Activated CD8-positive, alpha-beta T cell treated with anti-CD3 and anti-CD28 coated beads for 36 hours (primary cell): ENCODE measurements at regions not wholly inside any gene's neighbourhood (a gene's known extent, or its start where the extent isn't known, plus 50 kb on each side); places are given as distances from the start of the nearest gene placed in this dataset.

ENCODE experiments used
- ATAC-seq: fragments of 200-7000 bp; cut with Tn5 transposase; one replicate; pipeline ENCODE4 v1.10.0; 2021; ENCODE audit warnings: mild to moderate bottlenecking, moderate library complexity
- CTCF ChIA-PET: fragments of 350-600 bp; sonication (Branson Sonifier 250); formaldehyde crosslinking; loops from one replicate; lab custom pipeline; 2021; ENCODE audit warnings: antibody characterized with exemption; lab: Charles Lee
- POLR2A ChIA-PET: fragments of 350-600 bp; sonication (Branson Sonifier 250); formaldehyde crosslinking; loops from one replicate; lab custom pipeline; 2021; ENCODE audit warnings: antibody characterized with exemption; lab: Charles Lee
- DNase-seq: peaks from one replicate; pipeline ENCODE4 v3.0.0-alpha.2; 2020
- H3K27ac Mint-ChIP-seq: one replicate; pipeline ENCODE4 v1.8.0; 2021; ENCODE audit warnings: mild to moderate bottlenecking, mixed read lengths
- H3K27me3 Mint-ChIP-seq: one replicate; pipeline ENCODE4 v1.8.0; 2021; ENCODE audit warnings: mixed read lengths
- H3K36me3 Mint-ChIP-seq: one replicate; pipeline ENCODE4 v1.8.0; 2021; ENCODE audit warnings: low read depth, mixed read lengths
- H3K4me1 Mint-ChIP-seq: one replicate; pipeline ENCODE4 v1.8.0; 2021; ENCODE audit warnings: low read depth, mixed read lengths
- H3K4me3 Mint-ChIP-seq: one replicate; pipeline ENCODE4 v1.8.0; 2021; ENCODE audit warnings: mild to moderate bottlenecking, moderate library complexity, mixed read lengths
- H3K9me3 Mint-ChIP-seq: one replicate; pipeline ENCODE4 v1.8.0; 2021; ENCODE audit warnings: mixed read lengths
- intact Hi-C: fragments of 100-400 bp; cut with micrococcal nuclease; formaldehyde crosslinking; loops from one replicate; pipeline ENCODE4 v1.10.0; 2022
- TF ChIP-seq, protein P1 (sequence below): fragments of 200-600 bp; IDR thresholded peaks from one replicate; pipeline ENCODE4 v1.8.0; 2022; ENCODE audit warnings: antibody characterized with exemption, mild to moderate bottlenecking

DNA sequence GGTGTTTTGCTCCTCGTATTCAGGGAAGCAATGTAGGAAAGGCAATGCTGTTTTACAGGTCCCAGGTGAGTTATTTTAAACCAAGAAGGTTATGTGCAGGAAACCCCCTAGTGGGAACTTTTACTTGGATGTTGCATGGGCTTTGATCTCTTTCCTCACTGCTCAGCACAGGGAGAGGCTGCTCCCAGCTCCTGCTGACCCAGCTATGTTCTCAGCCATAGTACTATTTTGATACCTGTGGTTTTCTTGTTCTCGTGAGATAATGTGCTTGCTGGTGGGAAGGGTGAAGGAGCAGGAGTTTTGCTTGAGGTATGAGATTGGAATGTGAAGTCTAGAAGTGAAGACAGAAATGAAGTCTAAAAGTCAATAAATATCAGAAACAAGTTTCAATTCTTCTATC is 265.6 kb upstream of the FBXL7 start:
- DNase-seq (no peak), ATAC-seq (no peak)
- Mint-ChIP-seq H3K4me3 (no peak overlapping the region), H3K4me1 (no peaks in the 10 kb centered on the region), H3K36me3 (no peaks in the 10 kb centered on the region), H3K27me3 (no peaks in the 10 kb centered on the region), H3K9me3 (peaks cover 11% of the 10 kb centered on the region), H3K27ac (no peak overlapping the region)
- intact Hi-C loops: no loop called here
- CTCF ChIA-PET: no interaction called here
- TF ChIP-seq, protein P1, sequence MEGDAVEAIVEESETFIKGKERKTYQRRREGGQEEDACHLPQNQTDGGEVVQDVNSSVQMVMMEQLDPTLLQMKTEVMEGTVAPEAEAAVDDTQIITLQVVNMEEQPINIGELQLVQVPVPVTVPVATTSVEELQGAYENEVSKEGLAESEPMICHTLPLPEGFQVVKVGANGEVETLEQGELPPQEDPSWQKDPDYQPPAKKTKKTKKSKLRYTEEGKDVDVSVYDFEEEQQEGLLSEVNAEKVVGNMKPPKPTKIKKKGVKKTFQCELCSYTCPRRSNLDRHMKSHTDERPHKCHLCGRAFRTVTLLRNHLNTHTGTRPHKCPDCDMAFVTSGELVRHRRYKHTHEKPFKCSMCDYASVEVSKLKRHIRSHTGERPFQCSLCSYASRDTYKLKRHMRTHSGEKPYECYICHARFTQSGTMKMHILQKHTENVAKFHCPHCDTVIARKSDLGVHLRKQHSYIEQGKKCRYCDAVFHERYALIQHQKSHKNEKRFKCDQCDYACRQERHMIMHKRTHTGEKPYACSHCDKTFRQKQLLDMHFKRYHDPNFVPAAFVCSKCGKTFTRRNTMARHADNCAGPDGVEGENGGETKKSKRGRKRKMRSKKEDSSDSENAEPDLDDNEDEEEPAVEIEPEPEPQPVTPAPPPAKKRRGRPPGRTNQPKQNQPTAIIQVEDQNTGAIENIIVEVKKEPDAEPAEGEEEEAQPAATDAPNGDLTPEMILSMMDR: no peak
- POLR2A ChIA-PET: no interaction called here

DNA sequence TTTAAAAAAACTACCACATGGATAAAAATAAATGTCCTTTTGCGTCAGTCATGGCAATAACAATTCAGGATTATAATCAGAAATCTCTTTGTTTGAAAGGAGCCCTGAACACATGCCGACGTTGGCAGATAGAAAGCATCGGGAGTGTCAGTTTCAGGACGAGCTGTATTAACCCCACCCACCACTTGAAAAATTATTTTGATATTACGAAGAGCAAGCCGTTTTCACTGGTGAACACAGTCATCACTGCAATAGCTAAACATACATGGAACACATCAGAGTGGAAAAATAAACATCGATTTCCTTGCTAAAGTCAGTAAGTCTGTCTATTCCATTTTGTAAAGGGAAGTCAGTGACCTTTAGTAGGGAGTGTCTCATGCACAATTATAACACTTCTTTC is 266.4 kb upstream of the FBXL7 start:
- Mint-ChIP-seq H3K36me3 (no peaks in the 10 kb centered on the region), H3K27me3 (no peaks in the 10 kb centered on the region), H3K27ac (no peak overlapping the region), H3K4me3 (no peak overlapping the region), H3K9me3 (peaks cover 8% of the 10 kb centered on the region), H3K4me1 (no peaks in the 10 kb centered on the region)
- ATAC-seq (no peak), DNase-seq (no peak)
- intact Hi-C loops: no loop called here
- TF ChIP-seq, protein P1: no peak
- POLR2A ChIA-PET: no interaction called here
- CTCF ChIA-PET: no interaction called here

DNA sequence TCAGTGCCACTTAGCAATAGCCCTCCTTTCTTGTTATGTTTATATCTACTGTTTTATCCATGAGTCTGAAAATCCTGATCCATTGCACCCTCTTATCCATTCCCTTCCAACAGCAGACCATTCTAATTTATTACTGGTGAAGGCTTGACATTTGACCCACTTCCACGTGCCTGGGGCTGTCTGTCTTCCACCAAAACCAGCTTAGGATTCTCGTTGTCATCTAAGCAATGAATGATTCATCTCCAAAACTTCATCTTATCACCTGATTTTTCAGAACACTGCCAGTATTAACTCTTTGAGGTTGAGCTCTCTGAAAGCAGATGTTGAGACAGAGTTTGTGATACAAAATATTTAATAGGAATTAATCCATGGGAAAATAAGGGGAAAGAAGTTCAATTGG is 277.8 kb upstream of the FBXL7 start:
- no peak for DNase-seq
- ChIA-PET POLR2A (no interaction called here), CTCF (no interaction called here)
- Mint-ChIP-seq H3K36me3 (no peaks in the 10 kb centered on the region), H3K27ac (no peak overlapping the region), H3K4me3 (no peak overlapping the region), H3K9me3 (peaks cover 9% of the 10 kb centered on the region), H3K4me1 (no peaks in the 10 kb centered on the region), H3K27me3 (no peaks in the 10 kb centered on the region)
- TF ChIP-seq, protein P1: no peak
- intact Hi-C loops: no loop called here
- no peak for ATAC-seq

DNA sequence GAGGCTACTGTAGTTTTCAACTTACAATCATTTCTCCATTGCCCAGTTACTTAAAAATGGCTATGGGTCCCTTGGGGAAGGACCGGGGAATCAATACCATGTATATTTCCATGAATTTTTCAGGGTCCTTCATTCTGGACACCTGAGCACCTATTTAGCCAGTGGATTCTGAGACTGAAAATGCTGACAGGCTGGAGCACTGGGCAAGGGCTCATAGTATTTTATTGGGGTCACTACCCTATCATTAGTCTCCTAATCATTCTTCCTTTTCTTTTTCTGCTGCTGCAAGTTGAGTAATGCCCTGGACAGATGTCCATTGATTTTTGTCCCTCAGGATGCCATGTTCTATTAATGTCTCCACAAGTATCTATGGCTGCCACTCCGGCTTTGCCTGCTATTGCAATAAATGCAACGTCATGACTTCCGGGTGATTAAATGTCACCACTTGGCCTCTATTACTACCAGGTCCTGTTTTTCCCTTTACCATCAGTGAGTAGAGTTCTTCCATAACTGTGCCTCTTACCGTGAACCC is 279.3 kb upstream of the FBXL7 start:
- no peak overlapping the region for H3K27ac Mint-ChIP-seq
- H3K36me3 Mint-ChIP-seq: no peaks in the 10 kb centered on the region
- H3K4me3 Mint-ChIP-seq: no peak overlapping the region
- intact Hi-C loops: no loop called here
- no peaks in the 10 kb centered on the region for H3K4me1 Mint-ChIP-seq
- no peaks in the 10 kb centered on the region for H3K27me3 Mint-ChIP-seq
- ATAC-seq (no peak), DNase-seq (no peak)
- ChIA-PET POLR2A (no interaction called here), CTCF (interaction anchor here (0.7 kb wide), 1 partner anchor 808 kb away, joined by 3 read pairs; no protein-coding TSS in a partner anchor)
- H3K9me3 Mint-ChIP-seq: peaks cover 13% of the 10 kb centered on the region
- TF ChIP-seq, protein P1: no peak

DNA sequence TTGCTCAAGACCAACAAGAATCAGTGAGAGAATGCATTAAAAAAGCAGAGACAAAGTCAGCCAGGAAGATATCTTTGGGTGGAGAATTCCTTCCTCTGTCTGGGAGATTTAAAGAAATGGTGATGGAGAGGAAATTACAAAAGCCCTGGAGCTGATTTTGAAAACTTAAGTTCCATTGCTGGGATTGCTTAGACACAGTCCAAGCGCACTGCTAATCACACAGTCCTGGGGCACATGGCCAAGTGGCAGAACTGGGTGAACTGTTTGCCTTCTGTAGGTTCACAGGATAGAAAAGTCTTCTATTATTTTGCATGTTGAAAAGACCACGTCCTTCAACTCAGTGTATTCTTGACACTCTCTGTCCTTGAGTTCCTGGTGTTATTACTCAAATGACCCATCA is 284.9 kb upstream of the FBXL7 start:
- H3K4me1 Mint-ChIP-seq: no peaks in the 10 kb centered on the region
- TF ChIP-seq, protein P1: no peak
- CTCF ChIA-PET: no interaction called here
- no peak overlapping the region for H3K4me3 Mint-ChIP-seq
- peaks cover 9% of the 10 kb centered on the region for H3K9me3 Mint-ChIP-seq
- H3K27ac Mint-ChIP-seq: no peak overlapping the region
- H3K36me3 Mint-ChIP-seq: no peaks in the 10 kb centered on the region
- POLR2A ChIA-PET: no interaction called here
- intact Hi-C loops: no loop called here
- no peak for DNase-seq
- ATAC-seq: no peak
- H3K27me3 Mint-ChIP-seq: no peaks in the 10 kb centered on the region
